ENCODE measurements at regions not wholly inside any gene's neighbourhood (a gene's known extent, or its start where the extent isn't known, plus 50 kb on each side); places are given as distances from the start of the nearest gene placed in this dataset.

GRCh38 chr4:24235618-24236017 lies 345.8 kb upstream of the PPARGC1A start:
- BruUV-seq (replicated peaks) = no TSS peak
- Histone ChIP-seq H3K9me3 (ENCODE audit: low read length) (no peaks in the 10 kb centered on the region), H3K27ac (ENCODE audit: low read depth, low read length, poor library complexity, severe bottlenecking) (no peak overlapping the region), H3K4me3 (ENCODE audit: low read depth, low read length, poor library complexity, severe bottlenecking) (no peak overlapping the region), H4K20me1 (ENCODE audit: insufficient read depth, low read length) (no peaks in the 10 kb centered on the region), H3K4me1 (ENCODE audit: insufficient read depth, low read length, poor library complexity, severe bottlenecking) (no peaks in the 10 kb centered on the region), H3K36me3 (ENCODE audit: insufficient read depth, low read length) (no peaks in the 10 kb centered on the region), H3K9me2 (ENCODE audit: insufficient read depth, low read length) (no peaks in the 10 kb centered on the region), H3K4me2 (ENCODE audit: low read length) (no peak overlapping the region), H3K79me2 (ENCODE audit: insufficient read depth, low read depth, low read length) (no peaks in the 10 kb centered on the region), H2AFZ (ENCODE audit: low read length) (no peak overlapping the region)
- ChIA-PET POLR2A (interaction anchor here (0.6 kb wide), 1 partner anchor 37 kb away, joined by 3 read pairs; no protein-coding TSS in a partner anchor), CTCF (ENCODE audit: unreplicated experiment) (no interaction called here)
- intact Hi-C loops (cut with micrococcal nuclease; ENCODE audit: unreplicated experiment) = no loop called here
- TF ChIP-seq EZH2phosphoT487 (IDR thresholded peaks at IDR 0.05; ENCODE audit: borderline replicate concordance, low read depth, low read length) = no peak
- TF ChIP-seq CTCF (conservative IDR thresholded peaks at IDR 0.05; ENCODE audit: low read length) = no peak
- no peak for DNase-seq (ENCODE audit: low spot score)

- no TSS peak for BruUV-seq (replicated peaks)
- ChIA-PET POLR2A (interaction anchor here (0.6 kb wide), 1 partner anchor 985 kb away, joined by 4 read pairs; no protein-coding TSS in a partner anchor), CTCF (ENCODE audit: unreplicated experiment) (no interaction called here)
- Histone ChIP-seq H3K27ac (ENCODE audit: low read depth, low read length, poor library complexity, severe bottlenecking) (no peak overlapping the region), H3K9me3 (ENCODE audit: low read length) (no peaks in the 10 kb centered on the region), H3K4me2 (ENCODE audit: low read length) (no peak overlapping the region), H3K4me3 (ENCODE audit: low read depth, low read length, poor library complexity, severe bottlenecking) (no peak overlapping the region), H2AFZ (ENCODE audit: low read length) (no peak overlapping the region), H3K79me2 (ENCODE audit: insufficient read depth, low read depth, low read length) (no peaks in the 10 kb centered on the region), H3K9me2 (ENCODE audit: insufficient read depth, low read length) (no peaks in the 10 kb centered on the region), H4K20me1 (ENCODE audit: insufficient read depth, low read length) (no peaks in the 10 kb centered on the region), H3K4me1 (ENCODE audit: insufficient read depth, low read length, poor library complexity, severe bottlenecking) (no peaks in the 10 kb centered on the region), H3K36me3 (ENCODE audit: insufficient read depth, low read length) (no peaks in the 10 kb centered on the region)
- TF ChIP-seq EZH2phosphoT487 (IDR thresholded peaks at IDR 0.05; ENCODE audit: borderline replicate concordance, low read depth, low read length) (no peak), CTCF (conservative IDR thresholded peaks at IDR 0.05; ENCODE audit: low read length) (no peak)
- intact Hi-C loops (cut with micrococcal nuclease; ENCODE audit: unreplicated experiment) = no loop called here
- DNase-seq (ENCODE audit: low spot score) = no peak
These were observed 344.5 kb upstream of the PPARGC1A start for GRCh38 chr4:24234288-24234848.

- no peak for DNase-seq (ENCODE audit: low spot score)
- no peaks in the 10 kb centered on the region for H3K79me2 ChIP-seq (ENCODE audit: insufficient read depth, low read depth, low read length)
- H3K9me3 ChIP-seq (ENCODE audit: low read length) = no peaks in the 10 kb centered on the region
- H2AFZ ChIP-seq (ENCODE audit: low read length) = no peak overlapping the region
- no peaks in the 10 kb centered on the region for H3K36me3 ChIP-seq (ENCODE audit: insufficient read depth, low read length)
- no peak overlapping the region for H3K4me2 ChIP-seq (ENCODE audit: low read length)
- H3K4me1 ChIP-seq (ENCODE audit: insufficient read depth, low read length, poor library complexity, severe bottlenecking) = no peaks in the 10 kb centered on the region
- ChIA-PET CTCF (ENCODE audit: unreplicated experiment) (no interaction called here), POLR2A (interaction anchor here (0.6 kb wide), 2 partner anchors 1308 to 1334 kb away, joined by 4 to 5 read pairs; no protein-coding TSS in a partner anchor)
- no peak overlapping the region for H3K27ac ChIP-seq (ENCODE audit: low read depth, low read length, poor library complexity, severe bottlenecking)
- BruUV-seq (replicated peaks) = no TSS peak
- no peak overlapping the region for H3K4me3 ChIP-seq (ENCODE audit: low read depth, low read length, poor library complexity, severe bottlenecking)
- TF ChIP-seq EZH2phosphoT487 (IDR thresholded peaks at IDR 0.05; ENCODE audit: borderline replicate concordance, low read depth, low read length) = no peak
- no peak for TF ChIP-seq CTCF (conservative IDR thresholded peaks at IDR 0.05; ENCODE audit: low read length)
- no peaks in the 10 kb centered on the region for H4K20me1 ChIP-seq (ENCODE audit: insufficient read depth, low read length)
- intact Hi-C loops (cut with micrococcal nuclease; ENCODE audit: unreplicated experiment) = no loop called here
- H3K9me2 ChIP-seq (ENCODE audit: insufficient read depth, low read length) = no peaks in the 10 kb centered on the region
These were observed 341.1 kb upstream of the PPARGC1A start for GRCh38 chr4:24230955-24231354.
